ENCODE measurements at regions not wholly inside any gene's neighbourhood (a gene's known extent, or its start where the extent isn't known, plus 50 kb on each side); places are given as distances from the start of the nearest gene placed in this dataset.

DNA sequence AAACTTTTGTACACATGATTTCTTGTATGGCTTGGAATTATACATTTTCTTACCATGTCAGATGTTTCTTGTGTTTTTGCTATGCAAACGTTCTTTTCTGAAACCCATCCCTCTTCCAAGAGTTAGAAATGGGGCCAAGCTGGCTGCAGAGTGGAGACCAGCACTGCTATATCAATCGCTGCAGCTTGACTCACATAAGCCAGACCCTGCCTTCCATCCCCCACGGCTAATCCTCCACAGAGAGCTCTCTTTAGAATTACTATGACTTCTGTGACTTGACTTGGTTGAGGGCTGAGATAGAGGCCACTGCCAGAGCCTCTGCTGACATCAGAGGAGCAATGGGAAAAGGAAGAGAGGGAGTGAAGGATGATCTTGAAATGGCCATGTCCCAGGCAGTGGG, 147.9 kb downstream of the DACT1 start:
- no peak for DNase-seq

GRCh38 chr14:58787592-58787991, 149.8 kb downstream of the DACT1 start:
- no peak for DNase-seq

- no peak for DNase-seq
Observed at GRCh38 chr14:58788655-58789503, 151.1 kb downstream of the DACT1 start.

DNA sequence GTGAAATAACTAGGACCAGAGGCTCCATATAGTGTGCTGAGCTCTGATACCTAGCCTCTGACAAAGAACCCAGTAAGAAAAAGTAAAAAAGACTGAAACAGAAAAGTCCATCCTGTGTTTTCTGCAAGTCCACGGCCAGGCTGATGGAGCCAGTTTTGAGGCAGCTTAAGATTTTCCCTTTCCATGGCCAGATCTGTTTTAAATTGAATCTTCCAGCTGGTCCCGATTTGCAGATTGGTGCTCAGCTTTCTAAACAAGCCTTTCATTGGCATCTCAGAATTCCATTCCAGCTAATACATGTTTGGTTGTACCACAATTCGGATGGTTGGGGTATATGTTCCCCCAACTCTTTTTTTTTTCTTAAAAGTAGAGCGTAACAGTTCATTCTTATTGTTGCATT, 152.0 kb downstream of the DACT1 start:
- no peak for DNase-seq

GRCh38 chr14:58792416-58792815, 154.7 kb downstream of the DACT1 start:
- no peak for DNase-seq

- no peak for DNase-seq
Observed at GRCh38 chr14:58793131-58793740, 155.5 kb downstream of the DACT1 start.

DNA sequence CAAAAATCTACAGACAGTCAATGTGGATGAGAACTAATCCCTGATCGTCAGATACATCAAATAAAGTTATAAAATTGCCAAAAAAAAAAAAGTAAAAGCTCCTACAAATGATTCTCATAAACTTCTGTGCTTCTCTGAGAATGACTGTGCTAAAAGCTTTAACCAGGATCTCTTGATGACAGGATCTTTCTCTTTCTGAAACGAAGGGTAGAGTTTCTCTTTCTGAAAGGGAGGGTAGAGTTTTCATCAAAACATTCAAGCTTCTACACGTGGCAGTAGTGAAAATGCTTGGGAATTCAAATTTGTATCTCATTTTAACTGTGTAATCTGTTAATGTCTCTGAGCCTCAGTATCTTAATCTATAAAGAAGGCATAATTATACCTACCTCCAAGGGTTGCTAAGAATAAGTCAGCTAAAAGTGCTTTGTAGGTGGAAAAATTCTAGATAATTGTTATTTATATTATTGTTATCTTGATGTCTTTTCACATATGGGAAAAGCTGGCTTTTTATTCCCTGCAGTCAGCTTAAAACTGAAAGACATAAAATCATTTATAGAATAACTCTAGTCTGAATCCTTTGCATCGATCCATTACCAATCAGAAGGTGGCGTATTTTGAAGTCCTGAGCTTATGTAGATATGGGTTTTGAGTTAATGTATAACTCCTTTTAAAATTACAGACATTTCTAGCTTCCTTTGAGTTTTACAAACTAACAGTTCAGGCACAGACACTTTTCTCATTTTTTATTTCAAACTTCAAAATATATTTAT, 157.4 kb downstream of the DACT1 start:
- DNase-seq, result no peak

DNA sequence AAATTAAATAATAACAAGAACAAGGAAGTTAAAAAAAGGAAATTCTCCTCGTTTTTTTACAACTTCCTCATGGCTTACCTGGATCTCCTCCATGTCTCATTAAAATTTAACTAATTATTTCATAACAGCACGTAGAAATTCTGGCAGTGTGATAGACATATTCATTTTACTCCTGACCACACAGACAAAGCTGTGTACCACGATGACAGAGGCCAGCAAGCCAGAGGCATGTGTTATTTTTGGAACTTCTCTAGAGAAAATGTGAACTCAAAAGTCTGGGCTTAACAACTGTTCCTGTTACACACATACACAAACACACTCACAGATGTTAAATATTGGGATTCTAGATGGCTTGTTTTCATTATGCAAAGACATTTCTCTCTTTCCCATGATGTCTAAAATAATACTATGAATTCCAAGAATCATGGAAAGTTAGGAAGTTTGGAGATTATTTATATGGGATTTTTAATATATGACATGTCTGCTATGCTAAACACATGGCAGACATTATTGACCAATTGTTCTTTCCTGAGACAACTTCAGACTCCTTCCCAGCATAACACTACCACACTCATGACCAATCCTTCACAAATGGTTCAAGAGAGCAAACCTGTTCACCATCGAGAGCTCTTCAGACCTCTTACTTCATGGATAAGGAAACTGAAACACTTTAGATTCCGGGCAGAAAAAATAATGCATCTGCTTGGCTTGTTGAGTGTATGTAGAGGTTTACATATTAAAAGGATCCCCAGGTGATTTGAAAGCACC, 158.7 kb downstream of the DACT1 start:
- no peak for DNase-seq

GRCh38 chr14:58797010-58797429, 159.3 kb downstream of the DACT1 start:
- DNase-seq, result no peak

- no peak for DNase-seq
Observed at GRCh38 chr14:58798173-58798572, 160.4 kb downstream of the DACT1 start.

- no peak for DNase-seq
Observed at GRCh38 chr14:58801086-58801485, 163.3 kb downstream of the DACT1 start.

GRCh38 chr14:58805057-58805456, 167.3 kb downstream of the DACT1 start:
- no peak for DNase-seq

DNA sequence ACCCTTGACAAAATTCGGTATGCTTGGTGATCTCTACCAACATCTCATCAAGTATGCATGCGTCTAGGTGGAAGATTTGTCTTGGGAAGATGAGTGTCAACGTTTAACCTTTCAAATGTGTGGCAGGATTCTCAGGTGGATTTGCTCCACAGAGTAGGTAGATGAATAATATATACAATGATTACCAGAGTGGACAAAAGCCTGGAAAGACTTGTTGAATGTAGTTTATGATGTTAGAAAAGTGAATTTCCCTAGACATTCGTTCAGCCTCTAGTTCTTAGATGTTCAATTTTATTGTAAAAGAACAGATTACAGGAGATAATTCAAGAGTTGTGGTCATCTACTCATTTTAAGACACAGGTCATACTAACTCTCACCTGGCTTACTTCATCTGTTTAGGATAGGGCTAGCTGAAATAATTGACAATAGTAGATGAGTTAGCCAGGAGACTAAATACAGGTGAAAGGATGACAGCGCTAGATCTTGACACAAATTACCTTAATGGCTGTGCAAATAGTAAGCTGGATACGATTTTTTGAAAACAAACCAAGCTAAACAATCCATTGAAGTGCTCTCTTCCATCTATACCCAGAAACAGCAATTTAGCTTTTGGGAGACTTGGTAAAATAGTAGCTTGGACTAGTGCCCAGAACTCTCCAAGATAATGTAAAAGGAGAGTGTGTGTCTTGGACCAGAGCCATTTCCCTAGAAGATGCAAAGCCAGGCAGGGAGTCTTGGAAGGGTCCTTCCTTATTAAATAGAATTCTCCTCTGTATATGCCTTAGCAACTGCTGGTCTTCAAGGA, 168.0 kb downstream of the DACT1 start:
- peak; percentile 60 for DNase-seq

DNA sequence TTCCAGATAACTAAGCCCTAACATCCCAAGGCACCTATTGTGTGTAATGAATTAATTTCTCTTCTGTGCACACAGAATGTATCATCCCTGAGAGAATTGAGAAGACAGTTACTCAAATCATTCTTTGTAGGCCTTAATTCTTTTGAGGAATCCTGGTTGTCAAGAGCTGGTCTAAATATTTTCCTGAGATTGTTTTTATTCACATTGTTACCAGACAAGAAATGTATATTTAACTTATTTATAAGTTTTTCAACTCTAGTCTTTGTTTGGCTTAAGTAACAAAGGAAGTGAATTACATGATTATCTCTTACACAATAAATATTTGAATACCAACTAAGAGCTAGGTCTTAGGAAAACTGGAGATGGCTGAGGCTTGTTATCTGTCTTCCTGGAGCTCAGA, 169.4 kb downstream of the DACT1 start:
- no peak for DNase-seq

- DNase-seq, result no peak
Observed at GRCh38 chr14:58808828-58809227, 171.1 kb downstream of the DACT1 start.

DNA sequence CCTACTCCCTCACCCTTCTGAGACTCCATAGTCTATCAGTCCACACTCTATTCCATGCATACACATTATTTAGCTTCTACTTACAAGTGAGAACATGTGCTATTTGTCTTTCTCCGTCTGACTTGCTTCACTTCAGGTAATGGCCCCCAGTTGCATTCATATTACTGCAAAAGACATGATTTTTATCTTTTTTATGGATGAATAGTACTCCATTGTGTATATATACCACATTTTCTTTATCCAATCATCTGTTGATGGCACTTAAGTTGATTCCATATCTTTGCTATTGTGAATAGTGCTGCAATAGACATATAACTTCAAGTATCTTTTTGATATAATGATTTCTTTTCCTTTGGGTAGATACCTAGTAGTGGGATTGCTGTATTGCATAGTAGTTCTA, 171.8 kb downstream of the DACT1 start:
- DNase-seq, result no peak

GRCh38 chr14:58812050-58812910, 174.5 kb downstream of the DACT1 start:
- DNase-seq, result no peak

- DNase-seq, result no peak
Observed at GRCh38 chr14:58813745-58814144, 176.0 kb downstream of the DACT1 start.

GRCh38 chr14:58814466-58814865, 176.7 kb downstream of the DACT1 start:
- DNase-seq, result no peak

GRCh38 chr14:58815161-58815701, 177.5 kb downstream of the DACT1 start:
- DNase-seq, result no peak

DNA sequence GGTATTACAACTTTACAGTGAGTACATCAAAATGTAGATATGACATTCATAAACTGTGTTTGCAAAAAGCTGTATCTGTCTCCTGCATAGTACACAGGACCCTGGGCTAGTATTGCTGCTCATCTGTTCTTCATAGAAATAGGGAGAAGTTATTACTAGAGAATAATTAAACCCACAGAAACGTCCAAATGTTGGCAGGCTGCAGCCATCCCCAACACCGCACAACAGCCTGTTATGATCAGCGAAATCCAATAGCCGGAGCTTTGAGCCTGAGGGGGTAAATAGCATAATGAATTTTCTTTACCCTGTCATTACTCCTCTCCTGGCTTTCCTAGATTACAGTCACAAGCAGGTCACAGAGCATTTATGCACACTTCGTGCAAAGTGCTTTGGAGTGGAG, 178.0 kb downstream of the DACT1 start:
- DNase-seq, result peak; percentile 26

Data from NCI-H2081 treated with DMSO at 0.1 percent for 48 hours (cell line).